PC-3 (cell line): ENCODE measurements at regions not wholly inside any gene's neighbourhood (a gene's known extent, or its start where the extent isn't known, plus 50 kb on each side); places are given as distances from the start of the nearest gene placed in this dataset.

Experiments used
- CTCF ChIP-seq: fragments of 300-600 bp; sonication (generic); conservative IDR thresholded peaks from 2 replicates; pipeline ENCODE4 v1.5.1; 2017; ENCODE audit warnings: antibody characterized with exemption, low read depth, mild to moderate bottlenecking, low read length
- EZH2phosphoT487 ChIP-seq: fragments of 300-600 bp; sonication (generic); IDR thresholded peaks from 2 replicates; pipeline ENCODE4 v1.6.1; 2018; ENCODE audit warnings: mild to moderate bottlenecking, antibody characterized with exemption, low read length, borderline replicate concordance

GRCh38 chr1:91104712-91105111, 82.9 kb upstream of the ZNF644 start:
- TF ChIP-seq CTCF (no peak), EZH2phosphoT487 (no peak)
